ENCODE measurements at regions not wholly inside any gene's neighbourhood (a gene's known extent, or its start where the extent isn't known, plus 50 kb on each side); places are given as distances from the start of the nearest gene placed in this dataset.
A peak's percentile ranks its signal among the peaks of the same experiment; 100 is the strongest.
"Not testable (repeated sequence)": the region's sequence is repeated elsewhere in the genome, so short reads cannot be mapped to it uniquely, and the experiment has no call there.

DNA sequence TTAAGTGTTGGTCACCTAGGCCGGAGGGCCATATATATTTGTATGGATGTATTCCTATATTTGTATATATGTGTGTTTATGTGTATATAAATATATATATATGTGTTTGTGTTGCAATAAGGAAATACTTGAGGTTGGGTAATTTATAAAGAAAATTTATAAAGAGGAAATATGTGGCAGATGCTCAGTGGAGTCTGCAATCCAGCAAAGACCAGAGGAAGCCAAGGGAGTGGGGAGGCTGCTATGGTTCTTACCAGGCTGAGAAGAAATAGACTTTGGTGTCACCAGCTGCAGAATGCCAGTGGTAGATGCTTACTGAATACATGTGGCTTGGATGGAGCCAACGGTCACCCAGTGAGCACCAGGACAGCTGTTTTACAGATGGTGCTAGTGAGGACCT, 97.4 kb upstream of the ELOVL5 start:
- no peak for DNase-seq (ENCODE audit: low spot score)

DNA sequence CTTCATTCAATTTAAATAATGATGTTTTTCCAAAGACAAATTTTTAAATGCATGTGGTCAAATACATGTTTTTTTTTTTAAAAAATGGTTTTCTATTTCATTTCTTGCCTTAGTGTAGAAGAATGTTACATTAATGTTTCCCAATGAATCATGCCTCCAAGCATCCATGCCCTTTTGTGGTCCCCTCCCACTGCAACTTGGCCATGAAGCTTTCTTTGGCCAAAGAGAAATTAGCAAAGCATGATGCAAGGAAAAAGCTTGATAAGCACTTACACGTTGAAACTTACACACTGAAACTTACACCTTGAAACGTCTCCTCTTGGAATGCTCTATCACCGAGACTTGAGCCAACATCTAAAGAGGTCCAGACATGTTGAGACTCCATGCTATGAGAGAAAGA, 93.0 kb upstream of the ELOVL5 start:
- DNase-seq (ENCODE audit: low spot score): no peak

DNA sequence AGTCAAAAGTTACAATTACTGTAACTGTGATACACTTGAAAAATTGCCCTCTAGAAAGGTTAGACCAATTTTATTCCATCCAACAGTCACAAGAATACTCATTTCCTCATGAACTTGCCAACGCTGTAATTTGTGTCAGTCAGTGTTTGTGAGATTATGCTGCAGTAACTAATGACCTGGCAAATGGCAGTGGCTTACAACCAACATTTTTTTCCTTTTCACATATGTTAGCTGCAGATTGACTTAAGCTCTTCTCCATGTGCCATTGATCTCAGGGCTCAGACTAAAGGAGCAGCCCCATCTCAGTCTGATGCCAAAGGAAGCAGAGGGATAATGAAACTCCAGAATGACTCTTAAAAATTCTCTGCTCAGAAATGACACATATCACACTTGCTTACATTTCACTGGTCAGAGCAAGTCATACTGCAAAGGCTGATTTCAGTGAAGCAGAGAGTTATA, 92.3 kb upstream of the ELOVL5 start:
- DNase-seq (ENCODE audit: low spot score): no peak

DNA sequence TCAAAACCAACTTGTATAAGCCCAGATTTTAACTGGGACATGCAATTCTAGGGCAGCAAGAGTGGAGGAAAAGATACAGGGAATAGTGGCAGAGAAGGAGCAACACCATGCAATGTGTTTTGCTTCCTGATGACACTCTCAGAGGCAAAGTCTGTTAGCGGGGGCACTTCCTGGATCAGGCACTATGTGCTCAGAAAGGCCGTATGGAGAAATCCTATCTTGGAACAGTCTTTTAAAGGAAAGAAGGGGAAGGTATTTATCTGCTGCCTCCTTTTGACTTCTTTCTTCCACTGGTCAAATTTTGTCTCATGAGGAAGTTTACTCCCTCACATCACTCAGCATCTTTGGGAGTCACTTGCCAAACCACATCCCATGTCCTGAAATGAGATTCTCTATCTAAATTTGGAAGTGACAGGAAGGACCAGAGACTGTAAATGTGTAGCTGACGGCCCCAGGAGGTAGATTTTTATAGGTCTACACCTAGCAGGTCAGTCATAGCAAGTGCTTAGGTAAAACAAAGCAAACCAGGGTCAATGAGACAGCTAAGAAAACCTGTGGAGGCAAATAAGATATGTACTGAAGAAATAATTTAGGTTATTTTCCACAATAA, 91.7 kb upstream of the ELOVL5 start:
- no peak for DNase-seq (ENCODE audit: low spot score)

DNA sequence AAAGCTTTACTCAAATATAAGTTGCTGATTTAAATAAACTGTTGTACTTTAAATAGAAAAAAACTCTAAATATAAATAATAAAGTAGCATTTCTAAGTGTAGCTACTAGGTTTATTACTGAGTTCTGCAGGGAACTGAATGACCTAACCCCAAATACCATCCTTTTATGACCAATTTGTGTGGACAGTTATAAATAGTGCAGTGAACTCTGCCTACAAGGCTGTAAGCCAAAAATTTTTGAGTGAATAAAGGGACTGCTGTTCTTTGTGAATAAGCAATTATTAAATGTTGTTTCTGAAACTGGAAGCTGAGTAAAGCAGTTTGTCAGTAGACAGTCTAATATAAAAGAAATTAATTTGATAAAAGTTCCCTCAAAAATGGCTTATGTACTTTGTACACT, 90.8 kb upstream of the ELOVL5 start:
- DNase-seq (ENCODE audit: low spot score): no peak

DNA sequence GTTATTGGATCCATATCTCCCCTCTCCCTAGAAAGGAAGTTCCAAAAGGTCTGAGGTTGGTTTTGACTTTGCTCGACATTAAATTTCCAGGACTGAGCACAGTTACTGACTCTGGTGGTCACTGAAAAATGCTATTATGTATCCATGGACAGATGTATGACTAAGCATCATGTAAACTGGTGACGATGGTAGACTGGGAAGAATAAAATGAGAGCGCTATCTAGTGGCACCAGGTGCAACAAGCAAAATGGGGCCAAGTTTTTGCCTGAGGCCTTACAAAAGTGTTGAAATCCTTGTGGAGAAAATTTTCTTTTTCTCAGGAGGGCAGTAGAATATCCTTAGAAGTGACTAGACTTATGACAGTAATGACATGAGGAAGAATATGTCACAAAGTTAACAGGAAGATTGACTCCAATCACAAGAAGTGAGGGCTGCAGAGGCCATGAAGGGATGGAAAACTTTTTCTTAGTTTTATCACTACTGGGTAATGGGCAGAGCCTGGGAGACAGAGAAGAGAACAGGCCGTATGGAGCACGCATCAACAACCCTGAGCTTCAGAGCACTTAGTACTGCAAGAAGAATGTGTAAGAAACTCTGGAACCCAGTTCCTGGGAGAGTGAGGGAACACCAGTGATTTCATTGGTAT, 88.9 kb upstream of the ELOVL5 start:
- peak; percentile 34 for DNase-seq (ENCODE audit: low spot score)

DNA sequence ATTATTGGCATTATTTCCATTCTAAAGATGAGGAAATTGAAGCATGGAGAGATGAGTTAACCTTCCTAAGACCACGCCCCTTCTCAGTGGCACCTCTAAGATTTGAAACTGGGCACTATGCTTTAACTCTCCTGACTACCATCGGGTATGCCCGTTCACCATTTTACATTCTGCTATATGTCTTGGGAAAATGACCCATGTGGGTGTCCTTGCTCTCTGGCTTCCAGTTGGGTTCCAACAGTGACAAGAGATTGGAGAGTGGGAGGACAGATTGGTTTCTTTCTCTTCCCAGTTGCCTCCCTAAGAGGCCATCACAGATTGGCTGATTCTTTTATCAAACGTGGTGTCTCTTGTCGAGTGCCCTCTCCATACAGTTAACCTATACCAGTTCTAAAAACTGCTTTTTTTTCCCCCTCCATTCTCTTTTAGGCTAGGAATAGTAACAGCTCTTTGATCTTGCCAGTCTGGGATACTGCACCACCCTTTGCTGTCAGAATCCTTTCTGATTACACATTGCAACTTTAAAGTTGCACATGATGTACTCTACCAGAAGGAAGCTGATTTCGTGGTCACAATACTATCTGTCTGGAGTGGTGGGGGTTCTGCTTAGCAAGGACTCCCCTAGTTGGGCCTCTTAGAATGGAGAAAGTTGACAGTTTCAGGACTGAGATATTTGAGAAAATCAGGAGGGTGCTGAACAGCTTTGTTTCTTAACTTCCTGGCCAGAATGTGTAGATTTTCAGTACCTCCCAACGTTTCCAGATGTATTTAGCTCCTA, 88.0 kb upstream of the ELOVL5 start:
- no peak for DNase-seq (ENCODE audit: low spot score)

DNA sequence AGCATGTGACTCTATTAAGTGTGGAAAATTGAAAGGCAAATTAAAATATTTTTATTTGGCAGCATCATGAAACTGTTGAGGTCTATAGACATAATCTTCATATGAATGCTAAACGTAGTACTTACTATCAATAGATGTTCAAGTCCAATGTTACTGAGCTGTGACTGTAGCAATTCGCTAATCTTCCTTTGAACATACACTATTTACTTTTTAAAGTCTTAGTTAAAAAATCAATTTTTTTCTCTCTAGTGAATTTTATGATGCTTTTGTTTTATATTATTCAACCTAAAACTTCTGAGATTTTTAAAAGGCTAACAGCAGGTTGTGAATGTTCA, 85.2 kb upstream of the ELOVL5 start:
- DNase-seq (ENCODE audit: low spot score): no peak

DNA sequence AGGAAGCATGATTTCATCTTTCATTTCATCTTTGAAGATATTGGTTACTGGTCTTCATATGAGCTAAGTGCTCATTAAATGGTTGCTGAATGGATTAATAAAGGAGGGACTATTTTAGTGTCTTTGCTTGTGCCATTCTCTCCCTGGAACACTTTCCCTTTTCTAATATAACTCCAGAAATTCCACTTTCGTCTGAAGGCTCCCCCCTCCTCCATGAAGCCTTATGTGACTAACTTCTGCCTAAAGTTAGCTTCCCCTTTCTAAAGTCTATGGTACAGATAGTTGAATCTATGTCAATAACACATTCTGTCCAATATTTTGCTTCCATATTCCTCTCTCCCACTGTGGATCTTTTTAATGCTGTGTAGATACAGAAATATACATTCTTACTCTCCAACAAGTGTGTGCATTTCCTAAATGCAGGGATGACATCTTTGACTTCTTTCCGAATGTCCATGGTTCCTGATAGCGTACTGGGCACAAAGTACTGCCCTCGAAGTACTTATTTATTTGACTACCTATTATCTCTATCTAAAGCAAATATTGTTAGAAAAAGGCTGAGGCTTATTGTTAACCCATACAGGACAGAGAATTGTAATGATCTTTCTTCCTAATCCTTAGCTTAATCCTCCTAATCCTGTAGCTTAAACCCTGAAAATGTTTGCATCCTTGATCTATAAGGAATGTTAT, 84.7 kb upstream of the ELOVL5 start:
- no peak for DNase-seq (ENCODE audit: low spot score)

DNA sequence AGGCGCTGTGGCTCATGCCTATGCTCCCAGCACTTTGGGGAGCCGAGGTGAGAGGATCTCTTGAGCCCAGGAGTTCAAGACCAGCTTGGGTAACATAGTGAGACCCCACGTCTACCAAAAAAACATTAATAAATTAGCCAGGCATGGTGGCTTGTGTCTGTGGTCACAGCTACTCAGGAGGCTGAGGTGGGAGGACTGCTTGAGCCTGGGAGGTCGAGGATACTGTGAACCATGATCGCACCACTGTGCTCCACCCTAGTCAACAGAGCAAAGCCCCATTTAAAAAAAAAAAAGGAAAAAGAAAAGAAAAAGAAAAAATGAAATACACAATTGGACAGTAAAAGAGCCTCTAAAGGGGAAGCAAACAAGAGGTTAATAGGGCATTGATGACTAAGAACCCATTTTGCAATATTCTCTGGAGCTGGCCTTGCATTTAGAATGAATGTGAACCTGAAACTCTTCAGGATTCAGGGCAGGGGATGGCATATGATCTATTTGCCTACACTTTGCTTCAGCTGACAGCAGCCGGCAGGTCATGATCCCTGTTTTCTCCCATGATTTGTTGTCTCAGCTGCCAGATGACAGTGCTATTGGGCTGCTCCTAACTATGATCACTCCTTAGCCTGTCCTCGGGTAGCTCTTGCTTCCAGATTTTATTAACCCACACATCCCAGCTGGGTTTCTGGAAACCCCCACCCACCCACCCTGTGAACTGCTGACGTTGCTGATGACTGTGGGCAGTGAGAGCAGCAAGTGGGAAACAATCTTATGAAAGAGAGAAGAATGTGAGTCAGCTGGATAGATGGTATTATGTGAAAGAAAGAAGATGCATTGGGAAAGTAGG, 83.8 kb upstream of the ELOVL5 start:
- no peak for DNase-seq (ENCODE audit: low spot score)

DNA sequence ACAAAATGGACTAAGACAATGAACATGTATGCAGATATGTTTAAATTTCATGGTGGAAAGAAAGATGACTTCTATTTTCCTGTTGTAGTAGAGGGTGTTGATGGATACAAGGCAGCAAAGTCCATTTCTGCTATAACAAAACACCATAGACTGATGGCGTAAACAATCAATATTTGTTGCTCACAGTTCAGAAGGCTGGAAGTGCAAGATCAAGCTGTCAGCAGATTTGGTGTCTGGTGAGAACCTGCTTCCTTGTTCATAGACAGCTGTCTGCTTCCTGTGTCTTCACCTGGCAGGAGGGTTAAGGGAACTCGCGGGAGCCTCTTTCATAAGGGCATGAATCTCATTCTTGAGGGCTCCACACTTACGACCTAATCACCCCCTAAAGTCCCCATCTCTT, 83.0 kb upstream of the ELOVL5 start:
- DNase-seq (ENCODE audit: low spot score): no peak

DNA sequence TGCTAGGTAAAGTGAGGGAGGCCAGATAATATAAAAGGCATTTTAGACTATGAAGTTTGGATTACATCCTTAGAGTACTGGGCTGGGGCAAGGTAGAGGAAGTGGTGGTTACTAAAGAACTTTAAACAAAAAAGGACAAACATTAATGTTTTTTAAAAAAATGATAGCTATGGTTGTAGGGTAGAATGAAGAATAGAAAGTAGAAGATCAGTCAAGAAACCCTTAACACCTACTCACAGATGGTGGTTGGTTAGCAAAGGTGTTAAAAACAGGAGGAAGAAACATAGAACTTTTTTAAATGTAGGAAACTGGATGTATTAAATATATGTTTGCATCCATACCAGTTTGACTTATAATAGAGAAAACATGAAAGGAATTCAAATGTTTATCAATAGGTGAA, 80.7 kb upstream of the ELOVL5 start:
- no peak for DNase-seq (ENCODE audit: low spot score)

DNA sequence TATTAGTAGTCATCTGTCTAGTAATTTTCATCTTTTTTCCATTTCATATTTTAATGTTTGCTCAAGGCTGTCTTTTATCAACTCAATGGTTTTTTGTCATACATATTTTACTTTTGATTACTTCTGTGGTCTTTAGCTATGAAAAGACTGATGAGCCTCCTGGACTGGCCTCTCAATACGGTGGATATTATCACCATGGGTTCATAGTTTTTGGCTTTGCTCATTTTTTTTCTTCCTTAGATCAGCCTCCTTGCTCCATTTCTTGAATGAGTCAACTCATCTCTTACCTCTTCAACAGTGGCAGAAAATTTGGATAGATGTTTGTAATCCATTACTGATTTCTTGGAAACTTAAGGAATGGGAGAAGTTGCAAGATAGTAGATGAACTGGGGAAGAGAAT, 80.1 kb upstream of the ELOVL5 start:
- DNase-seq (ENCODE audit: low spot score): no peak

DNA sequence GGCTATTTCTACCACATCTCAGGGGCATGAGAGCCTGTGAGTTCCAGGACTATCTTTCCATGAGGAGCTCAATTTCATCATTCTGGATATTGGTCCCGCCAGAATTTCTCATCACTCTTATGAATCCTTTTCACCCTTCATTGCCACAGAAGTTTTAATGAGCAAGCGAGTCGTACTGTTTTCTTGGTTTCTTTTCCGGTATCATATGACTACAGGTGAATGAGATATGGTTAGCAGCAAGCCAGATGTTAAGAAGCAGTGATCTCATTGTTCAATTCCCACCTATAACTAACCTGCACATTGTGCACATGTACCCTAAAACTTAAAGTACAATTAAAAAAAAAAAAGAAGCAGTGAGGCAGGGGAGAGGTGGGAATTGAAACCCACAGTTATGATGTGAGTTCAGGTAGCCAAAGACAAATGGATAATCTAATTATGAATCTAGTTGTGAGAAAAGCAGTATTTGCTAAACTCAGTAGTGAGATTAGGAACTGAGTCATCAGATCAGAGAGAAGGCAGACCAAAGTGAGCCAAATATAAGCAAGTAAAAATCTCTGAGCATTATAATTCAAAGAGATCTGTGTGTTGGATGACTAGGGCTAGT, 78.0 kb upstream of the ELOVL5 start:
- DNase-seq (ENCODE audit: low spot score): no peak

DNA sequence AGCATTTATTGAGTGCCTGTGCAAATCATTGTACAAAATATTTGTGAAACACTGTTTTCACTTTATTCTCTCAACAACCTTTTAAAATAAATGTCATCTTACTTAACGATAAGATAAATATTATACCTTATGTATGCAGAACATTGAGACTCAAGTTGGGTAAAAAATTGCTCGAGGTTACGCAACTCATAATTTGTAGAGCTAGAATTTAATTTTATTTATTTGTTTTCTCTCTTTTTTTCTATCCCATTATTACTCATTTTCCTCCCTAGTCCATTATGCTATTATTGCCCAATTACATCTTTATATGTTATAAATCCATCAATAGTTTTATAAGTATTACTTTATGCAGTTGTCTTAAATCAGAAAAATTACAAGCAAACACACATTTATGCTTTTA, 77.4 kb upstream of the ELOVL5 start:
- no peak for DNase-seq (ENCODE audit: low spot score)

DNA sequence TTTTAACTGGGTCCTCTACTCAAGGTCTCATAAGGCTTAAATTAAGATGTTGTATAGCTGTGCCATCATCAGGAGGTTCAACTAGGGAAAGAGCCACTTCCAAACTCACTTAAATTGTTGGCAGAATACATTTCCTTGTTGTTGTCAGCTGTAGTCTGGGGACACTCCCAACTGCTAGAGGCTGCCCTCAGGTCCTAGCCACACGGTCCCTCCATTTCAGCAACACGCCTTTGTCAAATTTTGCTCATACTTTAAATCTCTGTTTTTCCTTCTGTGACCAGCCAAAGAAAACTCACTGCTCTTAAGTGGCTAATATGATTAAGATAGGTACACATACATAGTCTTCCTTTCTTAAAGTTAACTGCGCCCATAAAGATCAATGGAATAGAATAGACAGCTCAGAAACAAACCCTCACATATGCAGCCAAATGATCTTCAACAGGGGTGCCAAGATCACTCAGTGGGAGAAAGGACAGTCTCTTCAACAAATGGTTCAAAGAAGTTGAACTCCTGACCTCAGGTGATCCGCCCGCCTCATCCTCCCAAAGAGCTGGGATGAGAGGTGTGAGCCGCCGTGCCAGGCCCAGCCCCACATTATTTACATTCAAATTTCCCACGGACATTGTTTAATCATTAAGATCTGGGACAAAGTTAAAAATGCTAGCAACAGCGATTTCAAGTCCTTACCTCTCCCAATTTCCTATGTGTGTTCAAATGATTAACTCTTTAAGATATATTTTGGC, 76.4 kb upstream of the ELOVL5 start:
- DNase-seq (ENCODE audit: low spot score): no peak

DNA sequence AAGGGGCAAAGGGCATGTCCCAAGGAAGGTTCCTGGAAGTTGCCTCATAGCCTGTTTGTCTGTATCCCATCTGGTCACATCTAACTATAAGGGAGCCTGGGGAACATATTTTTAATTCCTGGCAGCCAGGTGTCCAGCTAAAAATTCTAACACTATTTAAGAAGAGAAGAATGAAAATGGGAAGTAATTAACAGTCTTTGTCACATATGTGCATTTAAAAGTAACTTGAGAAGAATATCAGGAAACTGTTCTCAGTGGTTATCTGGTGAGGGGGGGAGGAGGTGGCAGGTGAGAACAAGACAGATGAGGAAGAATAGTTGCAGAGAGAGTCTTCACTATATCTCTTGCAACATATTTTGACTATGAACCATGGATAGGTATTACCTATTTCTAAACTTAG, 75.5 kb upstream of the ELOVL5 start:
- DNase-seq (ENCODE audit: low spot score): no peak

DNA sequence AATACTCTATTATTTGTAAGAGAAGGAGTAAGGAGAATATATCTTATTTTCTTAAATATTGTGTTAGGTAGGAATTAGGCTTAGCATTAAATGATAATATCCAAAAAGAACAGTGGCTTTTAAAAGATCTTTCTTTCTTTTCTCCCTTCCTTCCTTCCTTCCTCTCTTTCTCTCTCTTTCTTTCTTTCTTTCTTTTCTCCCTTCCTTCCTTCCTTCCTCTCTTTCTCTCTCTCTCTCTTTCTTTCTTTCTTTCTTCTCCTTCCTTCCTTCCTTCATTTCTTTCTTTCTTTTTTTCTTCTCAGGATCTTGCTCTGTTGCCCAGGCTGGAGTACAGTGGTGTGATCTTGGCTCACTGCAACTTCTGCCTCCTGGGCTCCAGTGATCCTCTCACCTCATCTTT, 74.8 kb upstream of the ELOVL5 start:
- not testable (repeated sequence) for DNase-seq (ENCODE audit: low spot score)

DNA sequence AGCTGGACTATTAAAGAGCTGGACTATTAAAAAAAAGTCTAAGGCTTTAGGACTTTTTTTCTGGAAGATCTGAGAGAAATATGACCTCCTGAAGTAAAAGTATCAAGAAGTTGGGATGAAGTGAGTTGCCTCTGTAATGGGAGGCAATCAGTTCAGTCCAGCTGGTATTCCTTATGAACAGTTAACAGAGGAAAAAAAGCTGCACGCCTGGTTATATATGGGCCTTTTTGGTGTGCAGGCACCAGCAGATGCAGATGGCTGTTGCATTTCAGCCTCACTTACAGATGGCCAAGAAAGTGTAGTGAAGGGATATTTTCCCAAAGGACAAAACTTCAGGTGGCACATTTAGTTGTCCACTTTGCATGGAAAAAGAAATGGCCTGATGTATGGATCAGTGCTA, 70.3 kb upstream of the ELOVL5 start:
- no peak for DNase-seq (ENCODE audit: low spot score)

DNA sequence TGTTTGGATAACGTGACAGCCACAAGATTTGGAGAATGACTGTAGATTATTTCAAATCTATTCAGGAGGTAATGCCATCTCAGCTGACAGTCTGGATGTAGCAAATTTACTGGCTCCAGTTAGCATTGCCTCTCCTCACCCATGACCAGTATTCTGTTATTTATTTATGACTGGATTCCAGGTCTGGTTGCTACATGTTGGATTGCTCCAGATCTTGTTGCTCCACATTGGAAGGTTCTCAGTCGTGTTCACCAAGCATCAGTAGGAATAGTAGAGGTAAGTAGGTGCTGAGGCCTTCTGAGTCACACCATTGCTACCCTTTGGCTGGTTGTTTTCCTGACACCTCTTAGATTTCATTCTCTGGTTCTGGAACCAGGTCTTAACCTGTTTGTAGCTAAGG, 69.5 kb upstream of the ELOVL5 start:
- DNase-seq (ENCODE audit: low spot score): no peak

DNA sequence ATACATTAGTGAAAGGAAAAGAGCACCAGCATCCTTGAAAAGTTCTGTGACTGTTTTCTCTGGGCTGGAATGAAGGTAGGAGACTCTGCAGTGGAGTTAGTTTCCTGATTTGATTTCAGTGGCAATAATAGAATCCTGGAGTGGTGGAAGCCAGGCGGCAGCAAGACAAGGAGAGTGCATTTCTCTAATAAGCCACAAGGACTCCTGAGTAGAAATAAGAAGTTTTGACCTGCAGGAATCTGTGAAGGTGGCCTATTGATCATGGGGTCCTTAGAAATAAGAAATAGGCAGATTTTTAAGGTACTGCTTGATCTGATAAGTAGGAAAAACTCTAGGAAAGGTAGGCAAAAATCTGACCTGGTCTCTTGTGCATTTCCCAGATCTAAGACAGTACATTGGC, 68.4 kb upstream of the ELOVL5 start:
- DNase-seq (ENCODE audit: low spot score): no peak
